ENCODE measurements at regions not wholly inside any gene's neighbourhood (a gene's known extent, or its start where the extent isn't known, plus 50 kb on each side); places are given as distances from the start of the nearest gene placed in this dataset.

GRCh38 chr7:81098213-81098612 is 179.4 kb upstream of the SEMA3C start:
- TF ChIP-seq MAX (IDR thresholded peaks at IDR 0.05) (no peak), SMC3 (IDR thresholded peaks at IDR 0.05) (no peak), HOXA7 (CRISPR knock-in tag; IDR thresholded peaks at IDR 0.05) (no peak), MAZ (IDR thresholded peaks at IDR 0.05; ENCODE audit: borderline replicate concordance, low read depth, low read length) (no peak)
